ENCODE measurements at regions not wholly inside any gene's neighbourhood (a gene's known extent, or its start where the extent isn't known, plus 50 kb on each side); places are given as distances from the start of the nearest gene placed in this dataset.

- TF ChIP-seq, protein P1, sequence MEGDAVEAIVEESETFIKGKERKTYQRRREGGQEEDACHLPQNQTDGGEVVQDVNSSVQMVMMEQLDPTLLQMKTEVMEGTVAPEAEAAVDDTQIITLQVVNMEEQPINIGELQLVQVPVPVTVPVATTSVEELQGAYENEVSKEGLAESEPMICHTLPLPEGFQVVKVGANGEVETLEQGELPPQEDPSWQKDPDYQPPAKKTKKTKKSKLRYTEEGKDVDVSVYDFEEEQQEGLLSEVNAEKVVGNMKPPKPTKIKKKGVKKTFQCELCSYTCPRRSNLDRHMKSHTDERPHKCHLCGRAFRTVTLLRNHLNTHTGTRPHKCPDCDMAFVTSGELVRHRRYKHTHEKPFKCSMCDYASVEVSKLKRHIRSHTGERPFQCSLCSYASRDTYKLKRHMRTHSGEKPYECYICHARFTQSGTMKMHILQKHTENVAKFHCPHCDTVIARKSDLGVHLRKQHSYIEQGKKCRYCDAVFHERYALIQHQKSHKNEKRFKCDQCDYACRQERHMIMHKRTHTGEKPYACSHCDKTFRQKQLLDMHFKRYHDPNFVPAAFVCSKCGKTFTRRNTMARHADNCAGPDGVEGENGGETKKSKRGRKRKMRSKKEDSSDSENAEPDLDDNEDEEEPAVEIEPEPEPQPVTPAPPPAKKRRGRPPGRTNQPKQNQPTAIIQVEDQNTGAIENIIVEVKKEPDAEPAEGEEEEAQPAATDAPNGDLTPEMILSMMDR (IDR thresholded peaks at IDR 0.05; ENCODE audit: low read depth, low read length): no peak
- H3K4me3 ChIP-seq (ENCODE audit: low read depth, low read length): no peak overlapping the region
Observed at GRCh38 chr18:73047688-73048087, 179.9 kb upstream of the NETO1 start.

- H3K4me3 ChIP-seq (ENCODE audit: low read depth, low read length): no peak overlapping the region
- TF ChIP-seq, protein P1 (IDR thresholded peaks at IDR 0.05; ENCODE audit: low read depth, low read length): no peak
Observed at GRCh38 chr18:73045037-73045436, 177.2 kb upstream of the NETO1 start.

- no peak overlapping the region for H3K4me3 ChIP-seq (ENCODE audit: low read depth, low read length)
- TF ChIP-seq, protein P1 (IDR thresholded peaks at IDR 0.05; ENCODE audit: low read depth, low read length): no peak
Observed at GRCh38 chr18:73043611-73044010, 175.8 kb upstream of the NETO1 start.

DNA sequence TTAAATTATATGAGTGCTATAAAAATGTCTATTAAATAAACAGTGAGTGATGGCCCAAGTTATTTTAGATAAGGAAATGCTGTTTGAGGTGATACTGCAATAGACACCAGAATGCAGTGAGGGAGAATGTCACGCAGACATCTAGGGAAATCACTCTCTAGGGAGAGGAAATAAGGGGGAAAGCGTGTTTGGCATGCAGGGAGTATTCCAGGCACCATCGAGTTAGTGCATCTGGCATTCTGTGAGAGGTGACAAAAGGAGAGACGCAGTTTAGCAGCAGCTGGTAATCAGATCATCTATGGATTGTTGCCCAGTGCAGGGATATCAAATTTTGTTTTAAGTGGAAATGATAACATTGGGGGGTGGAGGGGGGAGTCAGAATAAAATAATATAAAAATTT, 175.4 kb upstream of the NETO1 start:
- H3K4me3 ChIP-seq (ENCODE audit: low read depth, low read length): no peak overlapping the region
- TF ChIP-seq, protein P1 (IDR thresholded peaks at IDR 0.05; ENCODE audit: low read depth, low read length): no peak

DNA sequence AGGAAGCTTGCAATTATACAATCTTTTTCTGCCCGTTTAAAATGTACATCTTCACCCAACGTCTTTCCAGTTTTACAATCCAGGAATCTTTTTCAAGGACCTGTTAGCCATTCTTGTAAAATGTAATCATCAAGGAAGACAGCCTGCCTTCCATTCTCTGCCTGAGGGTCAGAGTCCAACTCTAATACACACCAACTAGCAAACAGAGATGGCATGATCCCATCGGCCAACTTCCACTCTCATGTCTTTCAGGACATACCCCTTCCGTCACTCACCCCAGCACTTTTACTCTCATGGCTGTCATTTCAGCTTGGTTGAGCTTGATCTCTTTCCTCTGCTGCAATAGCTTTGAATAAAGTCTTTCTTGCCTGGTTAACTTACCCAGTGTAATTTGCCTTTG, 172.5 kb upstream of the NETO1 start:
- H3K4me3 ChIP-seq (ENCODE audit: low read depth, low read length): no peak overlapping the region
- TF ChIP-seq, protein P1 (IDR thresholded peaks at IDR 0.05; ENCODE audit: low read depth, low read length): no peak

DNA sequence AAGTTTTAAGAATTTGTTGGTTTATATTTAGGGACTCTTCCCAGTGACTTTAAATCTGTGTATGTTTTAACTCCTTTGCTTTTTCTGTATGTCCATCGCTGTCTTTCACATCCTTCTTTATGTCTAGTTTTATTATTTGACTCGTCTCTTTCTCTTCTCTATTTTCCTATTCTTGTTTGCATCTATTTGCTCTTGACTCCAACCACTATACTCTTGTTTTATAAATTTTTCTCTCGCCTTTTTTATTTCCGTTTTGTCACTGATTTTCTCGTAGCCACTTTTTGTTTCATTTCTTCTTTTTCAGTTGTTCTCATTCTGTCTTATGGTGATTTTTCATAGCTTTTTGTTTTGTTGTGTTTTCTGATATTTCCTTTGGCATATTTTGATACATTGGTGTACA, 170.5 kb upstream of the NETO1 start:
- H3K4me3 ChIP-seq (ENCODE audit: low read depth, low read length): no peak overlapping the region
- TF ChIP-seq, protein P1 (IDR thresholded peaks at IDR 0.05; ENCODE audit: low read depth, low read length): no peak

GRCh38 chr18:73023975-73024374, 156.2 kb upstream of the NETO1 start:
- TF ChIP-seq, protein P1 (IDR thresholded peaks at IDR 0.05; ENCODE audit: low read depth, low read length): no peak
- H3K4me3 ChIP-seq (ENCODE audit: low read depth, low read length): no peak overlapping the region

All from WI38 (cell line).